ENCODE measurements at regions not wholly inside any gene's neighbourhood (a gene's known extent, or its start where the extent isn't known, plus 50 kb on each side); places are given as distances from the start of the nearest gene placed in this dataset.

- no peak for TF ChIP-seq POLR2AphosphoS5 (IDR thresholded peaks at IDR 0.05)
- TF ChIP-seq, protein P1, sequence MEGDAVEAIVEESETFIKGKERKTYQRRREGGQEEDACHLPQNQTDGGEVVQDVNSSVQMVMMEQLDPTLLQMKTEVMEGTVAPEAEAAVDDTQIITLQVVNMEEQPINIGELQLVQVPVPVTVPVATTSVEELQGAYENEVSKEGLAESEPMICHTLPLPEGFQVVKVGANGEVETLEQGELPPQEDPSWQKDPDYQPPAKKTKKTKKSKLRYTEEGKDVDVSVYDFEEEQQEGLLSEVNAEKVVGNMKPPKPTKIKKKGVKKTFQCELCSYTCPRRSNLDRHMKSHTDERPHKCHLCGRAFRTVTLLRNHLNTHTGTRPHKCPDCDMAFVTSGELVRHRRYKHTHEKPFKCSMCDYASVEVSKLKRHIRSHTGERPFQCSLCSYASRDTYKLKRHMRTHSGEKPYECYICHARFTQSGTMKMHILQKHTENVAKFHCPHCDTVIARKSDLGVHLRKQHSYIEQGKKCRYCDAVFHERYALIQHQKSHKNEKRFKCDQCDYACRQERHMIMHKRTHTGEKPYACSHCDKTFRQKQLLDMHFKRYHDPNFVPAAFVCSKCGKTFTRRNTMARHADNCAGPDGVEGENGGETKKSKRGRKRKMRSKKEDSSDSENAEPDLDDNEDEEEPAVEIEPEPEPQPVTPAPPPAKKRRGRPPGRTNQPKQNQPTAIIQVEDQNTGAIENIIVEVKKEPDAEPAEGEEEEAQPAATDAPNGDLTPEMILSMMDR (IDR thresholded peaks at IDR 0.05), result no peak
These were observed 544.2 kb downstream of the RWDD3 start for GRCh38 chr1:95778217-95778616.
